A673 (cell line): ENCODE measurements at regions not wholly inside any gene's neighbourhood (a gene's known extent, or its start where the extent isn't known, plus 50 kb on each side); places are given as distances from the start of the nearest gene placed in this dataset.

Experiments used
- CTCF ChIP-seq: fragments of 300-800, 200-600 bp; sonication (generic); conservative IDR thresholded peaks from 2 replicates; pipeline ENCODE4 v1.5.1; 2017; ENCODE audit warnings: low read depth, mild to moderate bottlenecking, antibody characterized with exemption, low read length, moderate library complexity, mixed read lengths
- EZH2 ChIP-seq: fragments of 200-600 bp; sonication (generic); IDR thresholded peaks from 2 replicates; pipeline ENCODE4 v1.6.1; 2017; ENCODE audit warnings: borderline replicate concordance, low read depth, mild to moderate bottlenecking, mixed read lengths, antibody characterized with exemption, low read length; ENCODE audit not compliant: poor library complexity, severe bottlenecking

GRCh38 chr1:5273280-5274003 lies 619.0 kb downstream of the AJAP1 start:
- no peak for TF ChIP-seq CTCF
- TF ChIP-seq EZH2, result no peak
